BLaER1 (cell line): ENCODE measurements at regions not wholly inside any gene's neighbourhood (a gene's known extent, or its start where the extent isn't known, plus 50 kb on each side); places are given as distances from the start of the nearest gene placed in this dataset.
A peak's percentile ranks its signal among the peaks of the same experiment; 100 is the strongest.

ENCODE experiments used
- H3K27ac ChIP-seq: shearing (Covaris generic); formaldehyde crosslinking; 2 replicates; pipeline ENCODE4 v1.8.1; 2022
- H3K27me3 ChIP-seq: shearing (Covaris generic); formaldehyde crosslinking; 2 replicates; pipeline ENCODE4 v1.8.1; 2022
- H3K36me3 ChIP-seq: shearing (Covaris generic); formaldehyde crosslinking; 2 replicates; pipeline ENCODE4 v1.8.1; 2022
- H3K4me1 ChIP-seq: shearing (Covaris generic); formaldehyde crosslinking; 2 replicates; pipeline ENCODE4 v1.8.1; 2022
- H3K4me2 ChIP-seq: shearing (Covaris generic); formaldehyde crosslinking; 2 replicates; pipeline ENCODE4 v1.8.1; 2022
- H3K4me3 ChIP-seq: shearing (Covaris generic); formaldehyde crosslinking; 2 replicates; pipeline ENCODE4 v1.8.1; 2022
- H3K9ac ChIP-seq: shearing (Covaris generic); formaldehyde crosslinking; 2 replicates; pipeline ENCODE4 v1.8.1; 2022
- H3K9me3 ChIP-seq: shearing (Covaris generic); formaldehyde crosslinking; 2 replicates; pipeline ENCODE4 v1.8.1; 2022
- H4K20me1 ChIP-seq: shearing (Covaris generic); formaldehyde crosslinking; 2 replicates; pipeline ENCODE4 v1.8.1; 2022
- Cebpa-rat ChIP-seq: shearing (Covaris generic); IDR thresholded peaks from 2 replicates; pipeline ENCODE4 v1.8.1; 2022

- H3K4me1 ChIP-seq: peaks cover 85% of the 10 kb centered on the region
- no peak overlapping the region for H3K9ac ChIP-seq
- H3K4me3 ChIP-seq: no peak overlapping the region
- H4K20me1 ChIP-seq: no peaks in the 10 kb centered on the region
- H3K27me3 ChIP-seq: no peaks in the 10 kb centered on the region
- no peaks in the 10 kb centered on the region for H3K36me3 ChIP-seq
- 0 out of 2 replicates have a peak overlapping the region, but pooled peaks have one; percentile 27 for H3K27ac ChIP-seq
- H3K9me3 ChIP-seq: no peaks in the 10 kb centered on the region
- H3K4me2 ChIP-seq: peak overlapping the region; percentile 81
- TF ChIP-seq Cebpa-rat: no peak
Measured at GRCh38 chr16:85358704-85359146, 246.5 kb upstream of the CIBAR2 start.

GRCh38 chr16:85359147-85359822 is 247.0 kb upstream of the CIBAR2 start:
- no peak for TF ChIP-seq Cebpa-rat
- Histone ChIP-seq H3K9me3 (no peaks in the 10 kb centered on the region), H3K27me3 (no peaks in the 10 kb centered on the region), H3K4me3 (no peak overlapping the region), H3K4me1 (peaks cover 87% of the 10 kb centered on the region), H3K4me2 (peak overlapping the region; percentile 81), H4K20me1 (no peaks in the 10 kb centered on the region; the same call in 1 of the 2 replicates), H3K9ac (no peak overlapping the region), H3K36me3 (no peaks in the 10 kb centered on the region), H3K27ac (0 out of 2 replicates have a peak overlapping the region, but pooled peaks have one; percentile 27)

DNA sequence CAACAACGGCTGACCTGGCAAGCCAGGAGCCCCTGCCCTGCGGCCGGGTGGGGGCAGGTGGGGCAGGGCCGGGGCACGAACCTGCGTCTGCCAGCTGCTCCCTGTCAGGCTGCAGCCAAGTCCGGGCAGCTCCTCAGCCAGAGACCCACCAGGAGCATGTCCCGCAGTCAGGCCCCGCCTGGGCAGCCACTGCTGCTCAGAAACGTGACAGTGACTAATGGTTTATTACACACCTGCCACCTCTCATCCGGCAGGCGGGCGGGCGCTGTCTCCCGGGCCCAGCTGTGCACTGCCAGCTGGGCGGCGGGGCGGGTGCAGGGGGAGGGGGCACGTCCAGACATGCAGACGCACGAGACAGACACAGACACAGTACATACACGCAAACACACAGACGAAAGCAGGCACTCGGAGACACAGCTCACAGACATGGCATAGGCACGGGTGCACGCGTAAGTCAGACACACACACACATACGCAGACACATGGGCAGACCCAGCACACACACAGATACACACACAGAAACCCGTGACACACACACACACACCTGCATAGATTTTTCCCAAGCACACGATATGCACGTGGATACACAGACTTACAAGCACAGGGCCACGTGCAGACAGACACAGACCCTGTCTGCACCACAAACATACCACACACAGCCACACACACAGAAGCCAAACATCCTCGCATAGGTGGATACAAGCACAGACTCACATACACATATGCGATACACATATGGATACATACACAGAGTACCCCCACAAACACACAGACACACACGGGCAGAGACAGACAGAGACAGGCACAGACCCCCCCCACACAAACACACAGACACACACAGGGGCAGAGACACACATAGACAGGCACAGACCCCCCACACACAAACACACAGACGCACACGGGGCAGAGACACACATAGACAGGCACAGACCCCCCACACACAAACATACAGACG is 248.3 kb upstream of the CIBAR2 start:
- TF ChIP-seq Cebpa-rat: no peak
- Histone ChIP-seq H3K4me2 (peak overlapping the region; percentile 81), H3K9ac (no peak overlapping the region), H3K27me3 (no peaks in the 10 kb centered on the region), H3K4me1 (peaks cover 90% of the 10 kb centered on the region), H3K9me3 (no peaks in the 10 kb centered on the region), H4K20me1 (peaks cover 4% of the 10 kb centered on the region), H3K4me3 (no peak overlapping the region), H3K36me3 (no peaks in the 10 kb centered on the region), H3K27ac (peak overlapping the region; percentile 68; the same call in 1 of the 2 replicates)

- Histone ChIP-seq H3K4me3 (no peak overlapping the region), H3K27me3 (no peaks in the 10 kb centered on the region), H4K20me1 (peaks cover 11% of the 10 kb centered on the region), H3K4me1 (peaks cover 97% of the 10 kb centered on the region), H3K9ac (0 out of 2 replicates have a peak overlapping the region, but pooled peaks have one; percentile 41), H3K9me3 (no peaks in the 10 kb centered on the region), H3K36me3 (no peaks in the 10 kb centered on the region), H3K4me2 (peak overlapping the region; percentile 81), H3K27ac (peak overlapping the region; percentile 68)
- no peak for TF ChIP-seq Cebpa-rat
Measured at GRCh38 chr16:85361441-85362118, 249.3 kb upstream of the CIBAR2 start.

GRCh38 chr16:85362443-85362842 is 250.2 kb upstream of the CIBAR2 start:
- no peak overlapping the region for H3K9ac ChIP-seq
- TF ChIP-seq Cebpa-rat: no peak
- no peak overlapping the region for H3K27ac ChIP-seq
- H3K4me3 ChIP-seq: no peak overlapping the region
- no peaks in the 10 kb centered on the region for H3K9me3 ChIP-seq
- H3K4me1 ChIP-seq: peaks cover 96% of the 10 kb centered on the region
- H4K20me1 ChIP-seq: peaks cover 11% of the 10 kb centered on the region
- H3K27me3 ChIP-seq: no peaks in the 10 kb centered on the region
- peak overlapping the region; percentile 81 for H3K4me2 ChIP-seq
- no peaks in the 10 kb centered on the region for H3K36me3 ChIP-seq

DNA sequence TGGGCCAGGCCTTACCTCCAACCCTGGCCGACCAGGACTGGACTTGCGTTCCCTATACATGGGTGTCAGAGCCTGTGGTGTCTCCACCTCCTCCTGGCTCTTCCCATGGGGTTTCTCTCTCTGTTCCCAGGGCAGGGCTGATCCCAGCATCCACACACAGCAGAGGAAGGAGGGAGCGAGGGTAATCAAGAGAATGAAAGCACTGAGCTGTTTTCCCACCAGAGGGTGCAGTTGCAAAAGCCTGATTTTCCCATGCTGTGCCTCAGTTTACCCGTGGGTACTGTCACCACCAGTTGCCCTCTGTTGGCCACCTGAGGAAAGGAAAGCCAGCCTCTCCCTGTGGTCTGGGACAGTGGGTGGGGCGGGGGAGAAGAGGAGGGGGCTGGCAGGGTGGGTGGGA is 249.7 kb upstream of the GSE1 start:
- no peak for TF ChIP-seq Cebpa-rat
- Histone ChIP-seq H3K9ac (no peak overlapping the region), H3K4me1 (peaks cover 88% of the 10 kb centered on the region), H3K9me3 (no peaks in the 10 kb centered on the region), H3K4me2 (peak overlapping the region; percentile 81), H3K4me3 (no peak overlapping the region), H3K27me3 (no peaks in the 10 kb centered on the region), H4K20me1 (peaks cover 11% of the 10 kb centered on the region), H3K36me3 (no peaks in the 10 kb centered on the region), H3K27ac (no peak overlapping the region)

DNA sequence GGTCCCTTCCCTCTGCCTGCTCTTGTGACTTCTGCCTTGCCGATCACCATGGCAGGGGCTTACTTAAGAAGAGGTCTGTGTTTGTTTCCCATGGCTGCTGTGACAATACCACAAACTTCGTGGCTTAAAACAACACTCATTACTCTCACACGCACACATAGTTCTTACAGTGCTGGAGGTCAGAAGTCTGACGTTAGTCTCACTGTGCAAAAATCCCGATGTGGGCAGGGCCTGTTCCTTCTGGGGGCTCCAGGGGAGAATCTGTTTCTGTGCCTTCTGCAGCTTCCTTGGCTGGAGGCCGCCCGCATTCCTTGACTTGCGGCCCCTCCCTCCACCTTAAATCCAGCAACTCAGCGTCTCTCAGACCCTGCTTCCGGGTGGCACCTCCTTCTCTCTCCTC is 249.2 kb upstream of the GSE1 start:
- H3K9ac ChIP-seq: no peak overlapping the region
- TF ChIP-seq Cebpa-rat: no peak
- H3K27me3 ChIP-seq: no peaks in the 10 kb centered on the region
- H3K27ac ChIP-seq: no peak overlapping the region
- no peak overlapping the region for H3K4me3 ChIP-seq
- H4K20me1 ChIP-seq: peaks cover 11% of the 10 kb centered on the region
- peak overlapping the region; percentile 81 for H3K4me2 ChIP-seq
- no peaks in the 10 kb centered on the region for H3K36me3 ChIP-seq
- no peaks in the 10 kb centered on the region for H3K9me3 ChIP-seq
- peaks cover 84% of the 10 kb centered on the region for H3K4me1 ChIP-seq

DNA sequence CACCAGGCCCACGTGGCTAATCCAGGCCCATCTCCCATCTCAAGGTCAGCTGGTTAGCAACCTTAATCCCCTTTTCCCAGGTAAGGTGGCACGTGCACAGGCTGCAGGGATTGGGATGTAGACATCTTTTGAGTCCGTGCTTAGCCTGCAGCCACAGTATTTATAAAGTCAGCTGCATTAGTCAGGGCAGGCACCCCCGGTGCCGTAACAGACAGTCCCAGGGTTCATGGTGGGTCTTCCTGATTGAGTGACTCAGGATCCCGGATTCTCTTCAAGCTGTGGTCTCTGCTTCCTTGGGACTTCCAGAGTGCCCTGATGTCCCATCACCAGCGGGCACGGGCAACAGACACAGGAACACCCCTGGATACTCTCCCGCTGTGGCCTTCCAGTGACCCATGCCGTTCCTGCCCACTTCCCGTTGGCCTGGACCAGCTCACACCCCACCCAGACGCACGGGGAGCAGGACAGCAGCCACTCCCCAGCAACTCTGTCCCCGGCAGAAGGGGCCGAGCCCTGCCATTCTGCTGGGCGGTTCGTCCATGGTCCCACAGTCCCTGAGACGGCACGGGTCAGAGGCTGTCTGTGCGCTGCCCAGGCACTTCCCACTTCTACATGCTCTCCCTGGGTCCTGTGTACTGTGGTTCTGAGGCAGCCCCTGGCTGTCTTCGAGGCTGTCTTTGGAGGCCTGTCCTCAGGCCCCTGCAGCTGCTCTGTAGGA is 248.6 kb upstream of the GSE1 start:
- Histone ChIP-seq H3K27me3 (no peaks in the 10 kb centered on the region), H3K4me2 (peak overlapping the region; percentile 81), H3K9me3 (no peaks in the 10 kb centered on the region), H3K4me3 (no peak overlapping the region), H3K36me3 (no peaks in the 10 kb centered on the region), H3K27ac (peak overlapping the region; percentile 69), H3K4me1 (peaks cover 78% of the 10 kb centered on the region), H4K20me1 (peaks cover 11% of the 10 kb centered on the region), H3K9ac (peak overlapping the region; percentile 39; the same call in 1 of the 2 replicates)
- no peak for TF ChIP-seq Cebpa-rat

DNA sequence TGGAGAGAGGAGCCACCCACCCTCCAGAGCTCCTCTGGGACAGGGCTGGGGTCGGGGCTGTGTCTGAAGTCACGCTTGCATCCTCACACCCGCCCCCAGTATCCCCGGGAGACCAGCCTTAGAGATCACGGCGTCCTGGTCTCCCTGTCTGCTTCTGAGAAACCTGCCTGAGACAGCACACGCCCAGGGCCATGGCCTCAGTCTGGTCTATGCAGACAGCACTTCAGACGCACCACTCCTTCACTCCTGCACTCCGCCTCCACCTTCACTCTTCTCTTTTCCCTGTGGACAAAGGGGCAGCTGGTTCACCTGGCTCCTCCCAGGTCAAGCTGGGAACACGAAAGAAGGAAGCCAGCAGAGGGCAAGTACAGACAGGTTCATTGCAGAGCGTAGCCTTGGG is 248.0 kb upstream of the GSE1 start:
- Histone ChIP-seq H3K4me2 (peak overlapping the region; percentile 81), H3K36me3 (no peaks in the 10 kb centered on the region), H4K20me1 (peaks cover 11% of the 10 kb centered on the region), H3K9me3 (no peaks in the 10 kb centered on the region), H3K9ac (no peak overlapping the region), H3K4me1 (peaks cover 78% of the 10 kb centered on the region), H3K4me3 (no peak overlapping the region), H3K27me3 (no peaks in the 10 kb centered on the region), H3K27ac (peak overlapping the region; percentile 69; the same call in 1 of the 2 replicates)
- no peak for TF ChIP-seq Cebpa-rat
